Peyer's patch (tissue), 4 donors: ENCODE measurements at regions not wholly inside any gene's neighbourhood (a gene's known extent, or its start where the extent isn't known, plus 50 kb on each side); places are given as distances from the start of the nearest gene placed in this dataset.

Source experiments
- CTCF ChIP-seq, 6 experiments: fragments of 450-650 bp in 4 of 6; fragments of 200-600 bp in 2 of 6; sonication (generic) in 1 of 6; IDR thresholded peaks; one replicate each; pipeline ENCODE4 v1.5.1; 2017 to 2019; ENCODE audit warnings: antibody characterized with exemption in 6 of 6, mild to moderate bottlenecking in 3 of 6, moderate library complexity in 1 of 6
- POLR2A ChIP-seq, 2 donors: fragments of 450-650 bp; IDR thresholded peaks; one replicate each; pipeline ENCODE4 v1.5.1; 2017; ENCODE audit warnings: antibody characterized with exemption in 2 of 2, mild to moderate bottlenecking in 2 of 2, moderate library complexity in 2 of 2

- TF ChIP-seq CTCF (IDR thresholded peaks at IDR 0.05) (no peak), POLR2A (IDR thresholded peaks at IDR 0.05) (no peak)
These were observed 291.6 kb downstream of the DAD1 start for GRCh38 chr14:22297376-22297775.
